Activated T-helper 2 cell treated with anti-CD3 and anti-CD28 coated beads, Interferon-gamma antibody, Interleukin-2, Interleukin-4, amounts not matched to agents 10 μg/mL and 5 μg/mL and 100 μg/mL, durations not matched to agents 14 hours and 24 hours and 36 hours (primary cell): ENCODE measurements at regions not wholly inside any gene's neighbourhood (a gene's known extent, or its start where the extent isn't known, plus 50 kb on each side); places are given as distances from the start of the nearest gene placed in this dataset.

Source experiments
- DNase-seq: peaks from one replicate; pipeline ENCODE4 v3.0.0; 2021; ENCODE audit warnings: low spot score
- H3K27ac Mint-ChIP-seq: one replicate; pipeline ENCODE4 v1.8.0; 2021; ENCODE audit warnings: mixed read lengths
- H3K27me3 Mint-ChIP-seq: one replicate; pipeline ENCODE4 v1.8.0; 2021; ENCODE audit warnings: low read depth, mixed read lengths
- H3K36me3 Mint-ChIP-seq: one replicate; pipeline ENCODE4 v1.8.0; 2021; ENCODE audit warnings: low read depth, mixed read lengths
- H3K4me1 Mint-ChIP-seq: one replicate; pipeline ENCODE4 v1.8.0; 2021; ENCODE audit warnings: low read depth, mixed read lengths
- H3K4me3 Mint-ChIP-seq: one replicate; pipeline ENCODE4 v1.8.0; 2021; ENCODE audit warnings: low read depth, mild to moderate bottlenecking, moderate library complexity, mixed read lengths
- H3K9me3 Mint-ChIP-seq: one replicate; pipeline ENCODE4 v1.8.0; 2021; ENCODE audit warnings: mixed read lengths
- intact Hi-C: fragments of 100-400 bp; cut with micrococcal nuclease; formaldehyde crosslinking; loops from one replicate; pipeline ENCODE4 v1.15.1; 2023

DNA sequence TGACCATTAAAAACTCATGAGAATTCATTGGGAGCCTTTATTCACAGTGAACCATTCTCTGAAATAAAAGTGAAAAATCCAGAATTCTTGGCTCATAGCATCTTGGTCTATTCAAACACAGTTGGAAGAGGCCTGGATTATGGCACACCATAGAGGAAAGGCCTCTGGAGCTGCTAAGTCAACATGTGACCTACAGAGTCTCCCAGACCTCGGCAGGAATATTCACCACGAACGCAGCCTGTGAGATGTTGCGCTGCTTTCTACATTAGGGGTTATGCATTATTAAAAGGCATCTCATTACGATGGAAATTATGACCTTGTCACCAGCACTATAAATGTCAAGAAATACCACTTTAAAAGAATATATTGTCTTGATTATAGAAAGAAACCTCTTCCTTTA is 132.6 kb downstream of the EFNB2 start:
- DNase-seq: no peak
- intact Hi-C loops: no loop called here
- no peaks in the 10 kb centered on the region for H3K9me3 Mint-ChIP-seq
- H3K36me3 Mint-ChIP-seq: no peaks in the 10 kb centered on the region
- no peaks in the 10 kb centered on the region for H3K27me3 Mint-ChIP-seq
- H3K4me1 Mint-ChIP-seq: peaks cover 4% of the 10 kb centered on the region
- H3K27ac Mint-ChIP-seq: no peak overlapping the region
- no peak overlapping the region for H3K4me3 Mint-ChIP-seq

DNA sequence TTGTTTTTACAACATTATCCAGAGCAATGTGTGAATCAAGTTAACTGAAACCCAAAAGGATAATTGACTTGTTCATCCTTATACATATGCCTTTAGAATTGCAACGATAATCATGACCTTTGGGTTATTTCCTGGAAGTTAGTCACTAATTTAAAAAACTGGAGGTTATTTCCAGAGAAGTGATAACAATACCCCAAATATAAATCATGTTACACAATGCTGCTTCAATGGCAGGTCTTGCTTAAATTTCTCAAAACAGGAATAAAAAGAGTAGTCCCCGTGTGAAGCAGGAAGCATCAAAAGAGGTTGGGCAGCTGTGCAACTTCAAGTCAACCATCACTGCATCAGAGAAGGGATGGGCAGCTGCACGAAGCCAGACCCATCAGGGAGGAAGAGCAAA is 134.4 kb downstream of the EFNB2 start:
- no peak for DNase-seq
- H3K9me3 Mint-ChIP-seq: no peaks in the 10 kb centered on the region
- no peaks in the 10 kb centered on the region for H3K36me3 Mint-ChIP-seq
- H3K27ac Mint-ChIP-seq: no peak overlapping the region
- intact Hi-C loops: no loop called here
- H3K4me1 Mint-ChIP-seq: no peaks in the 10 kb centered on the region
- H3K4me3 Mint-ChIP-seq: no peak overlapping the region
- no peaks in the 10 kb centered on the region for H3K27me3 Mint-ChIP-seq

DNA sequence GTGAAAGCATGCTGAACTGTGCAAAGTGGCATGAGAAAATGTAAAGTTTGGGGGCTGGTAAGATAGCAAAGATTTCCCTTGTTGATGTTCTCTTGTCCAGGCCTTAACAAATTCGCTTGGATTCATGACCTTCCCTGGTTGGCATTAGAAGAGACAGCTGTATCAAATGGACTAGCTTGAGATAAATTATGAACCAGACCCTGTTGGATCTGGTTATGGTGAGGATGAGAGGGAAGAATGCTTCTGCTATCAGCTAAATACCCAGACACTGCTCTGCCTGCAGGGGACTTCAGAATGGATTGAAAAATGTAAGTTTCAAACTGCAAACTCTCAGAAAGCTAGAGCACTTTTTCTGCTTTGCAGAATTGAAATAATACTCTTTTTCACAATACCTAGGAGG is 135.2 kb downstream of the EFNB2 start:
- Mint-ChIP-seq H3K36me3 (no peaks in the 10 kb centered on the region), H3K27me3 (no peaks in the 10 kb centered on the region), H3K4me1 (no peaks in the 10 kb centered on the region), H3K9me3 (no peaks in the 10 kb centered on the region), H3K4me3 (no peak overlapping the region), H3K27ac (no peak overlapping the region)
- DNase-seq: no peak
- intact Hi-C loops: no loop called here

DNA sequence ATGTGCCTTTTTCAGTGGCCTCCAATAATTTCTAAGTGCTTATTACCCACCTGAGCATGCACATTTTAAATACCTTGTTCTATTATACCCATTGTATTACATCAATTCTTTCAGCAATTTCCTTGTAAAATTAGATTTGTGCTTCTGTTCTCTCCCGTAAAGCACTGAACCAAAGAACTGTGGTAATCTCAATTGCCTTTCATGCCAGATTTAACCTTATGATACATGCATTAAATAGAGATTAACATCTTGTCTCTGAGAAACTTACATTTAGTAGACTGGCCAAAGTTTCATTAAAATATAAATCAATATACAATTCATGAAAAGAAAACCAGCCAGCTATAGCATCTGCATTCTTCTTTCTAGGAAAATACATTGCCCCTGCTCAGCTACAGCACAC is 137.2 kb downstream of the EFNB2 start:
- intact Hi-C loops: no loop called here
- H3K4me1 Mint-ChIP-seq: no peaks in the 10 kb centered on the region
- no peak for DNase-seq
- no peaks in the 10 kb centered on the region for H3K9me3 Mint-ChIP-seq
- no peaks in the 10 kb centered on the region for H3K36me3 Mint-ChIP-seq
- H3K4me3 Mint-ChIP-seq: no peak overlapping the region
- no peak overlapping the region for H3K27ac Mint-ChIP-seq
- no peaks in the 10 kb centered on the region for H3K27me3 Mint-ChIP-seq

DNA sequence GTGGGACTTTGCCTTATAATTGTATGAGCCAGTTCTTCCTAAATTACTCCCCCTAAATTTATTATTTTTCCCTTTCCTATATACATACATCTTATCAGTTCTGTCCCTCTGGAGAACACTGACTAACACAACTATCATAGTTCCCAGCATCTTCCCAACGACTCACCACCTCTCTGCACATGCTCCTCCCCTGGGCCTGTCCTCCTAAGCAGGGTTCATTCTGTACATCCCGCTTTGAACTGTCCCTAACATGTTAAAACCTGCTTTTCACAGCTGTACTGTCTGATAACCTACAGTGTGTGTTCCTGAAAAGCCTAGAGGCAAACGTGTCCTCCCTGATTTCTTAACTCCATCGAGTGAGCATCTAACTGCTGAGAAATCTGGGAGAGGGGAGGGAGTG is 141.7 kb downstream of the EFNB2 start:
- Mint-ChIP-seq H3K27me3 (no peaks in the 10 kb centered on the region), H3K27ac (no peak overlapping the region), H3K4me3 (no peak overlapping the region), H3K36me3 (no peaks in the 10 kb centered on the region), H3K4me1 (no peaks in the 10 kb centered on the region), H3K9me3 (no peaks in the 10 kb centered on the region)
- no peak for DNase-seq
- intact Hi-C loops: no loop called here

DNA sequence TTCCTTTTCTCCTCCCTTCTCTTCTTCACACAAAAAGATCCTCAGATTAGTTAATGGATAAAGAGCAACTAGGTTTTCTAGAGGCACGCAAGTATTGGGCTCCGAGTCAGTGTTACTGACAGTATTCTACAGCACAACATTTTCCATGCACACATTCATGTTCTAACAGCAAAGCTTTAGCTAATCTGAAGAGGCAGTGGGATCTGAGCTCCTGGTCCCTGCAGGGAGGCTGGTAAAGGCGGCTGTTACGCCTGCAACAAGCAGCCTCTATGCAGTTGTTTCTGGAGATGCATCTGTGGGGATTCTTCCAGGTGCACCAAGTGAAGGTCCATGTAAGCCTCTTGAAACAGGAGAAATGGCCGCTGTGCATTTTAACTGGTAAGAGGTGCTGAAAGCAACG is 143.8 kb downstream of the EFNB2 start:
- Mint-ChIP-seq H3K9me3 (no peaks in the 10 kb centered on the region), H3K27ac (no peak overlapping the region), H3K36me3 (no peaks in the 10 kb centered on the region), H3K4me1 (no peaks in the 10 kb centered on the region), H3K4me3 (no peak overlapping the region), H3K27me3 (no peaks in the 10 kb centered on the region)
- intact Hi-C loops: no loop called here
- DNase-seq: no peak

DNA sequence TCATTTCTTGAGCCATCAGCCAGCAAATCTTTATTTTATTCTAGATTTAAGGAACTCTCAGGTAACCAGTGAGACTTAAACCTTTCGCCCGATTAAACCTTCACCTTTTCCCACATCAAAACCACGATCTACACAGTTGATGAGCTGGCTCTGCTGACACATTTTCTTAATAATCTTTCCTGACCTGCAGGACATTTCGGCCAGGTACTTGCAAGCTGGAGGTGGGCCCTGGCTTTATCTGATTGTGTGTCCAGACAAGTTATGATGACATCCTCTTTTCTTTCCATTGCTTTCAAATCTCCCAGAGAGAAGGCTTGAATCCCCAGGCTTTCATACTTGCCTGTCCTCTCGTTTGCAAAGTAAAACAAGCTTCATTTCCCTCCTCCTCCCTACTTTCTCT is 144.2 kb downstream of the EFNB2 start:
- H3K4me3 Mint-ChIP-seq: no peak overlapping the region
- no peak overlapping the region for H3K27ac Mint-ChIP-seq
- H3K36me3 Mint-ChIP-seq: no peaks in the 10 kb centered on the region
- no peak for DNase-seq
- no peaks in the 10 kb centered on the region for H3K4me1 Mint-ChIP-seq
- intact Hi-C loops: no loop called here
- no peaks in the 10 kb centered on the region for H3K27me3 Mint-ChIP-seq
- no peaks in the 10 kb centered on the region for H3K9me3 Mint-ChIP-seq

DNA sequence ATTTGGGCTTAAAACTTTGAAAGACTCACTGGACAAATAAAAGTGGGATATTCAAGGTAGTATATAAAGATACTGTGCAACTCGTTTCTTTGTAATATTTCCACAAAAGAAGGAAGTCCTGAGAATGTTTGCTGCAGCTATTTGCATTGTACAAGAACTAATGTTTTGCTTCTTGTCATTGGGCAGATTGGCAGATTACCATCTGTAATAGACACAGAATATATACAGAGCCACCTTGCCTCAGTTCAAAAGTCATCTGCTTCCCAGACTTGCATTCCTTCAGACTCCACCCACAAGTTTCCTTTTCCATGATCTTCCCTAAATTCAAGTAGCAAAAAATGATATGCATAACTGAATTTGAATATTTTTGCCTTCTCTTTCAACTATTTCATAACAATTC is 145.1 kb downstream of the EFNB2 start:
- no peak overlapping the region for H3K4me3 Mint-ChIP-seq
- no peak for DNase-seq
- intact Hi-C loops: no loop called here

DNA sequence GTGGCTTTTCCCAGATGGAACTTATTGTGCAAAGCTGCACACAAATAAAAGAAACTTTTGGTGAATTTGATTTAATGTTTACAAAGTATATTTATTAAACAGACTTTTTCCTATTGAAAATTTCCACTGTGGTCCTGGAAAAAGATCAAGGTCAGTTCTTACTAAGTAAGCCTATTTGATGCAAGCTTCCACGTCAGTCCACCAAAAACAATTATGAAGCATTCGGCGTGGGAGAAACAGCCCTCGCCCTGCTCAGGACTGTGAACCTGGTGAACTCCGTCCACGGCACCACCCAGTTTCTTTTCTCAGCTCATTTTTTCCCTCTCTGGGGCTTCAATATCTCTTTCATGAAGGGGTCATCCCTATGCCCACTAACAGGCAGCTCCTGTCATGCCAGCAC is 149.8 kb downstream of the EFNB2 start:
- H3K9me3 Mint-ChIP-seq: no peaks in the 10 kb centered on the region
- no peaks in the 10 kb centered on the region for H3K4me1 Mint-ChIP-seq
- H3K36me3 Mint-ChIP-seq: no peaks in the 10 kb centered on the region
- intact Hi-C loops: no loop called here
- H3K27me3 Mint-ChIP-seq: no peaks in the 10 kb centered on the region
- DNase-seq: no peak
- H3K27ac Mint-ChIP-seq: no peak overlapping the region
- no peak overlapping the region for H3K4me3 Mint-ChIP-seq

More for the DNA sequence above, 145.1 kb downstream of the EFNB2 start:
- H3K36me3 Mint-ChIP-seq: no peaks in the 10 kb centered on the region
- H3K4me1 Mint-ChIP-seq: no peaks in the 10 kb centered on the region
- H3K27ac Mint-ChIP-seq: no peak overlapping the region
- no peaks in the 10 kb centered on the region for H3K27me3 Mint-ChIP-seq
- H3K9me3 Mint-ChIP-seq: no peaks in the 10 kb centered on the region

DNA sequence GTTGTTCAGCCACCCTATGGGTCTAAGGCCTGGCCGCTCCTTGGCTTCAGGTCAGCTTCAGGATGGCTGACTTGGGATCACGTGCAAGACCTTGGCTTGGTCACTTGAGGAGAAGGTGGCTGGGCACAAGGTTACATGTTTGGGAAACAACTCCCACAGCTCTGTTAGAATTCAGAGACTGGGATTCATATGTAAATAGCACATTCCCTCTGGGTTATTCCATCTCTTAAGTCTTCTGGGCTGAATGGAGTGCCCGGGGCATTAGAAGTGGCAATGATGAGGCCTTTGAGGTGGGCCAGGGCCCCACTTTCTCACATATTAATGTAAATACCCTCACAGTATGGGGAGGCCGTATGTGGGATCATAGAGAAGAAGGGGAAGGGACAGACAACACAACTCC is 150.9 kb downstream of the EFNB2 start:
- intact Hi-C loops: no loop called here
- H3K27me3 Mint-ChIP-seq: no peaks in the 10 kb centered on the region
- no peak for DNase-seq
- no peaks in the 10 kb centered on the region for H3K9me3 Mint-ChIP-seq
- no peaks in the 10 kb centered on the region for H3K4me1 Mint-ChIP-seq
- H3K4me3 Mint-ChIP-seq: no peak overlapping the region
- no peaks in the 10 kb centered on the region for H3K36me3 Mint-ChIP-seq
- no peak overlapping the region for H3K27ac Mint-ChIP-seq

DNA sequence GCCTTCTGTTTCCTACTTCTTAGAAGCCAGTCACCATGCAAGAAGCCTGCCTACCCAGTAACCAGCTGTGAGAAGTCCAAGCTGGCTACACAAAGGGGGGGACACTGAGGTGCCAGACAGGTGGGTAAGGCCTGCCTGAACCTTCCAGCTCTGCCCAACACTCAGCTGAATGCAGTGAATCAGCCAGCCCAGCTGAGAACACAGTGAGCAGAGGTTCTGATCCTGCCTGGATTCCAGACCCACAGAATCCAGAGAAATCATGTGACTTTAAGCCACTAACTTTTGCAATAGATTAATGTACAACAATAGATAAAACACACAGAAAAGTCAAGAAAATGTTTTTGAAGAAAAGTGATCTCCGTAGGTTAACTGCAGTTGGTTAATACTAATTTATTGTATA is 151.7 kb downstream of the EFNB2 start:
- no peak overlapping the region for H3K4me3 Mint-ChIP-seq
- DNase-seq: no peak
- intact Hi-C loops: no loop called here
- H3K36me3 Mint-ChIP-seq: no peaks in the 10 kb centered on the region
- H3K27ac Mint-ChIP-seq: no peak overlapping the region
- H3K9me3 Mint-ChIP-seq: no peaks in the 10 kb centered on the region
- H3K4me1 Mint-ChIP-seq: no peaks in the 10 kb centered on the region
- no peaks in the 10 kb centered on the region for H3K27me3 Mint-ChIP-seq

DNA sequence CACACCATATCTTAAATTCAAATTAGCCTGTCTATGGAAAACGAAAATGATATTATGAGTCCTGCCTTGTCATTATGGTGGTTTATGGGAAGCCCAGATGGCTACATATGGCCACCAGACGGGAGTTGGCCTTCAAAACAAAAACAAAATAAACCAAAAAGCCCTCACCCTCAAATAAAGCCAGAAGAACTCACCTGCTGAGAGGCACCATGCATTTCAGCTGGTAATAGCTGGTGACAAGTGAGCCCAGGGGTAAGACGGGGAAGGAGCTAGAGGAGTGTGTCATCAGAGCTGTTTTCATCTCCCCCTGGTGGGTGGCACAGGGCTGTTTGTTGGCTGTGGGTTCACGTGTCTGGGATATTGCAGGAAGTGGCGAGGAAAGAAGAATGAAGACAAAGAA is 152.9 kb downstream of the EFNB2 start:
- no peak overlapping the region for H3K27ac Mint-ChIP-seq
- H3K9me3 Mint-ChIP-seq: no peaks in the 10 kb centered on the region
- no peaks in the 10 kb centered on the region for H3K36me3 Mint-ChIP-seq
- no peak for DNase-seq
- H3K27me3 Mint-ChIP-seq: no peaks in the 10 kb centered on the region
- no peaks in the 10 kb centered on the region for H3K4me1 Mint-ChIP-seq
- intact Hi-C loops: no loop called here
- H3K4me3 Mint-ChIP-seq: no peak overlapping the region

DNA sequence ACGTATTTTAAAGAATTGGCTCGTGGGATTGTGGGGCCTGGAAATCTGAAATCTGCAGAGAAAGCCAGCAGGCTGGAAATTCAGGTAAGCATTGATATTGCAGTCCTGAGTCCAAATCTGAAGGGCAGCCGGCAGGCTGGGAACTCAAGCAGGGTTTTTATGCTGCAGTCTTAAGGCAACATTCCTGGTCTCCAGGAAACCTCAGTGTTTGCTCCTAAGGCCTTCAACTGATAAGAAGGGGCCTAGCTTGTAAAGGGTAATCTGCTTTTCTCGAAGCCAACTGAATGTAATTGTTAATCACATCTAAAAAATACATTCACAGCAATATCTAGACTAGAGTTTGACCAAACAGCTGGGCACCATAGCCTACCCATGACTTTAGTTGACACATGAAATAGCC is 154.4 kb downstream of the EFNB2 start:
- no peaks in the 10 kb centered on the region for H3K4me1 Mint-ChIP-seq
- H3K36me3 Mint-ChIP-seq: no peaks in the 10 kb centered on the region
- DNase-seq: no peak
- intact Hi-C loops: no loop called here
- no peak overlapping the region for H3K4me3 Mint-ChIP-seq
- H3K27ac Mint-ChIP-seq: no peak overlapping the region
- no peaks in the 10 kb centered on the region for H3K9me3 Mint-ChIP-seq
- no peaks in the 10 kb centered on the region for H3K27me3 Mint-ChIP-seq

DNA sequence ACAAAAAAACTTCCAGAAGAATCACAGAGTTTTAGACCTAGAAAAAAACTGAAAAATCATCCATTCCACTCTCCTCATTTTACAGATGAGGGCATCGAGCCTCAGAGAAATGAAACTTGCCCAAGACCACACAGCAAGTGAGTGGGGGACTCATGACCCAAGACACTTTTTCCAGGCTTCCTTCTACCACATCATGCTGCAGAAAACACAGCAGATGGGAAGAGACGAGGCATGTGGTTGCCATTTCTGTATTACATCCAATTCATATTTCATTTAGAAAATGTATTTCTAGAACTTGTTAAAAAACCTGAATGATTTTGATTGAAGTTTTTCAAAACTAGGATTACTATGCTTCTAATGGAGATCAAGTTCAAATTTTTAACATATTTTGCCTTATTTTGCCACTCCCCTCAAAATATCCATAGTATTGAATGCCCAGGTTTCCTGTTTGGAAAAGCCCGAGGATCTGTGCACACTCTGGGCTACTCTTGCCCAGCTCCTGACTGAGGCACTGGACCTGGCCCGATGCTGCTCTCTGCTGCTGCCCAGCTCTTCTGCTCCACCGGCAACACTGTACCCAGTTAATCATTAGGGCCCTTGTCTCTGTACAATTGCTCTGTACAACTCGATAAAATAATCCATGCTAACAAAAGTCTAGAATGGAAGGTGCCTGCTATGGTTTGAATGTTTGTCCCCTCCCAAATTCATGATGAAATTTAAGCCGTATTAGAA is 157.4 kb downstream of the EFNB2 start:
- Mint-ChIP-seq H3K27ac (no peak overlapping the region), H3K4me1 (no peaks in the 10 kb centered on the region), H3K4me3 (no peak overlapping the region), H3K27me3 (no peaks in the 10 kb centered on the region), H3K9me3 (no peaks in the 10 kb centered on the region), H3K36me3 (no peaks in the 10 kb centered on the region)
- intact Hi-C loops: no loop called here
- no peak for DNase-seq
